CD14-positive monocyte (primary cell): ENCODE measurements at regions not wholly inside any gene's neighbourhood (a gene's known extent, or its start where the extent isn't known, plus 50 kb on each side); places are given as distances from the start of the nearest gene placed in this dataset.

Source experiments
- DNase-seq, 3 donors: peaks; one replicate each; pipeline ENCODE4 v3.0.0-alpha.2; 2011 to 2022
- H2AFZ ChIP-seq: 2 replicates; pipeline ENCODE4 v1.6.0; 2012; ENCODE audit warnings: mild to moderate bottlenecking, low read depth, low read length, inconsistent platforms; ENCODE audit not compliant: insufficient read depth, poor library complexity, severe bottlenecking
- H3K27ac ChIP-seq, 2 donors: 1 replicate in 1 of 2; 2 replicates in 1 of 2; pipeline ENCODE4 v1.5.1; 2012 to 2013; ENCODE audit warnings: low read length in 2 of 2, control low read depth in 1 of 2, inconsistent platforms in 1 of 2, low read depth in 1 of 2, mild to moderate bottlenecking in 1 of 2
- H3K27me3 ChIP-seq, 2 donors: one replicate each; pipeline versions ENCODE4 v1.6.0 to v1.6.1; 2011 to 2013; ENCODE audit warnings: low read length in 2 of 2; ENCODE audit not compliant: control insufficient read depth in 2 of 2, insufficient read depth in 2 of 2
- H3K36me3 ChIP-seq, 2 donors: replicated peaks in 1 of 2; 1 replicate in 1 of 2; 2 replicates in 1 of 2; pipeline versions ENCODE4 v1.5.1 to v1.6.1; 2012 to 2013; ENCODE audit warnings: low read length in 2 of 2, control low read depth in 1 of 2, inconsistent platforms in 1 of 2, mild to moderate bottlenecking in 1 of 2; ENCODE audit not compliant: insufficient read depth in 2 of 2, control insufficient read depth in 1 of 2
- H3K4me1 ChIP-seq, 2 donors: 1 replicate in 1 of 2; 2 replicates in 1 of 2; pipeline versions ENCODE4 v1.5.1 to v1.6.1; 2012 to 2013; ENCODE audit warnings: low read length in 2 of 2, control low read depth in 1 of 2, inconsistent platforms in 1 of 2, mild to moderate bottlenecking in 1 of 2, moderate library complexity in 1 of 2; ENCODE audit not compliant: insufficient read depth in 2 of 2, control insufficient read depth in 1 of 2
- H3K4me2 ChIP-seq: replicated peaks from 2 replicates; pipeline ENCODE3; 2012; ENCODE audit warnings: low read length, moderate library complexity, mild to moderate bottlenecking; ENCODE audit not compliant: poor library complexity, severe bottlenecking; ENCODE audit errors: extremely low read depth
- H3K4me3 ChIP-seq, 3 experiments: fragments of 200-600 bp in 1 of 3; sonication (generic) in 1 of 3; replicated peaks in 1 of 3; 1 replicate in 2 of 3; 2 replicates in 1 of 3; pipeline ENCODE4 v1.5.1; 2011 to 2013; ENCODE audit warnings: low read length in 3 of 3, mild to moderate bottlenecking in 3 of 3, control low read depth in 2 of 3, low read depth in 2 of 3, inconsistent platforms in 1 of 3, moderate library complexity in 1 of 3
- H3K79me2 ChIP-seq: 2 replicates; pipeline ENCODE4 v1.6.0; 2012; ENCODE audit warnings: mild to moderate bottlenecking, control low read depth, inconsistent platforms, low read length, moderate library complexity; ENCODE audit not compliant: insufficient read depth
- H3K9ac ChIP-seq: 2 replicates; pipeline ENCODE4 v1.6.0; 2017; ENCODE audit warnings: low read length, mild to moderate bottlenecking; ENCODE audit not compliant: insufficient read depth, poor library complexity, severe bottlenecking
- H3K9me3 ChIP-seq, 2 donors: replicated peaks in 1 of 2; 1 replicate in 1 of 2; 2 replicates in 1 of 2; pipeline versions ENCODE4 v1.5.1 to v1.6.1; 2012 to 2013; ENCODE audit warnings: low read length in 2 of 2, control low read depth in 1 of 2; ENCODE audit not compliant: control insufficient read depth in 1 of 2, insufficient read depth in 1 of 2
- H4K20me1 ChIP-seq: 2 replicates; pipeline ENCODE4 v1.6.0; 2012; ENCODE audit warnings: mild to moderate bottlenecking, low read length, control low read depth, moderate library complexity; ENCODE audit not compliant: insufficient read depth
- H3K27ac Mint-ChIP-seq, 7 donors: one replicate each; pipeline ENCODE4 v1.8.0; 2020; ENCODE audit warnings: mild to moderate bottlenecking in 7 of 7, mixed read lengths in 7 of 7, moderate library complexity in 6 of 7, inconsistent platforms in 2 of 7
- H3K27me3 Mint-ChIP-seq, 3 donors: one replicate each; pipeline ENCODE4 v1.8.0; 2021 to 2022; ENCODE audit warnings: low read depth in 3 of 3, mild to moderate bottlenecking in 3 of 3, mixed read lengths in 3 of 3, moderate library complexity in 3 of 3, inconsistent platforms in 1 of 3
- H3K36me3 Mint-ChIP-seq, 2 donors: one replicate each; pipeline ENCODE4 v1.8.0; 2020; ENCODE audit warnings: mixed read lengths in 2 of 2, inconsistent platforms in 1 of 2, mild to moderate bottlenecking in 1 of 2
- H3K4me1 Mint-ChIP-seq: one replicate; pipeline ENCODE4 v1.8.0; 2020; ENCODE audit warnings: mild to moderate bottlenecking, mixed read lengths
- H3K4me3 Mint-ChIP-seq, 2 donors: one replicate each; pipeline ENCODE4 v1.8.0; 2020; ENCODE audit warnings: mild to moderate bottlenecking in 2 of 2, mixed read lengths in 2 of 2, moderate library complexity in 1 of 2
- H3K9me3 Mint-ChIP-seq, 7 donors: one replicate each; pipeline ENCODE4 v1.8.0; 2020 to 2022; ENCODE audit warnings: mixed read lengths in 7 of 7, mild to moderate bottlenecking in 6 of 7, moderate library complexity in 6 of 7, inconsistent platforms in 2 of 7
- WGBS: methylation state at CpG from one replicate; pipeline ENCODE4 v1.1.5; 2013; ENCODE audit warnings: missing lambda C conversion rate; ENCODE audit not compliant: insufficient coverage; 5-methylcytosine and 5-hydroxymethylcytosine counted together
- intact Hi-C, 2 donors: fragments of 100-400 bp; cut with micrococcal nuclease; formaldehyde crosslinking; loops; one replicate each; pipeline versions ENCODE4 v1.15.0 to v1.15.1; 2023
- TF ChIP-seq, protein P1 (sequence below): fragments of 200-600 bp; IDR thresholded peaks from one replicate; pipeline ENCODE4 v1.8.0; 2022; ENCODE audit warnings: antibody characterized with exemption, mild to moderate bottlenecking

DNA sequence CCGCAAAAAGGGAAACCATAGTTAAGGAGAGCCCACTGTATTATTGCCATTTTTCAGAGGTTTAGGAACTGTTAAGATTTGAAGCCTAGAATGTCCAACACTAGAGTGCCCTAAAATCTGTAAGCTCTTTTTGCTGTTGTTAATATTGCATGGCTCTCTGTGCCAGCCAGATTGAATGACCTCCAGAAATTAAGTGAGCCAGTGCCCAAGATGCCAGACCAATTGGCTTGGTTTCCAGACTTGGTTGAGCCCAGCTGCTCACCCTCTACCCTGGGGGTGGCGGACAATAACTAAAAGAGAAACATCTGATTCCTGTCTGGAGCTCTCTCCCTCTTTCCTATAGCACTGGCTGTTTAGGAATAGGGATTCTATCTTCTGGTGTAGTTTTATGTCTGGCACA lies 340.1 kb downstream of the PHF14 start:
- intact Hi-C loops = no loop called here
- no CpG with 5 or more reads among the region's 2 CpGs for WGBS
- H3K4me3 Mint-ChIP-seq = no peak overlapping the region

DNA sequence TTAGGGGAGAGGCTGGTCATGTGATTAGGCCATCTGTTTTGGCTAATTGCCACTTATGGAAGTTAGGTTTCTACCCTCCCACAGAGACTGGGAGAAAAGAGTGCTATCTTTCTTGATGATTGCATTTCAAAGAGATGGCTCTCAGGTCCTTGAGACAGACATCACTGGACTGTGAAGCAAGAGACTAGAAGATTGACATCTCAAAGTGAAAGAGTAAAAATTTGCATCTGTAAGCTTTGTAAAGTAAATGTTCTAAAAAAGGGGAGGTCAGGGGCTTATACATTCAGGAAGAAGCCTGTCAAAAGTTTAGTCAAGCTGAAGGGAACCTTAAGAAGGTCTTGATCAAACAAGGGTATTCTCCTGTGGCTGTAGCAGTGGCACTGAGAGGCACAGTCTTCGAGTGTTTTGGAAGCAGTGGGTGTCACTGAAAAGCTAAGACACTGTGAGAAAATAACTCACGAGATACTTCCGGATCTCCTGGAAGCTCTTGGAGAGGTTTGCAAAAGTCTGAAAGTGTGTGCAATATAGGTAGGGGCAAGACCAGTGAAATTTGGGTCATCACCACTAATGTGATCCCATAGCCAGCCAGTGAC lies 342.1 kb downstream of the PHF14 start:
- no peaks in the 10 kb centered on the region for H3K4me1 Mint-ChIP-seq
- H3K4me3 Mint-ChIP-seq = no peak overlapping the region
- H3K79me2 ChIP-seq = no peaks in the 10 kb centered on the region
- no peak overlapping the region for H3K9ac ChIP-seq
- H3K9me3 Mint-ChIP-seq = peaks cover 0 to 8% (median 0%) of the 10 kb centered on the region in 7 donors
- TF ChIP-seq, protein P1, sequence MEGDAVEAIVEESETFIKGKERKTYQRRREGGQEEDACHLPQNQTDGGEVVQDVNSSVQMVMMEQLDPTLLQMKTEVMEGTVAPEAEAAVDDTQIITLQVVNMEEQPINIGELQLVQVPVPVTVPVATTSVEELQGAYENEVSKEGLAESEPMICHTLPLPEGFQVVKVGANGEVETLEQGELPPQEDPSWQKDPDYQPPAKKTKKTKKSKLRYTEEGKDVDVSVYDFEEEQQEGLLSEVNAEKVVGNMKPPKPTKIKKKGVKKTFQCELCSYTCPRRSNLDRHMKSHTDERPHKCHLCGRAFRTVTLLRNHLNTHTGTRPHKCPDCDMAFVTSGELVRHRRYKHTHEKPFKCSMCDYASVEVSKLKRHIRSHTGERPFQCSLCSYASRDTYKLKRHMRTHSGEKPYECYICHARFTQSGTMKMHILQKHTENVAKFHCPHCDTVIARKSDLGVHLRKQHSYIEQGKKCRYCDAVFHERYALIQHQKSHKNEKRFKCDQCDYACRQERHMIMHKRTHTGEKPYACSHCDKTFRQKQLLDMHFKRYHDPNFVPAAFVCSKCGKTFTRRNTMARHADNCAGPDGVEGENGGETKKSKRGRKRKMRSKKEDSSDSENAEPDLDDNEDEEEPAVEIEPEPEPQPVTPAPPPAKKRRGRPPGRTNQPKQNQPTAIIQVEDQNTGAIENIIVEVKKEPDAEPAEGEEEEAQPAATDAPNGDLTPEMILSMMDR = no peak
- H2AFZ ChIP-seq = no peak overlapping the region
- no peaks in the 10 kb centered on the region for H3K36me3 ChIP-seq
- H3K36me3 Mint-ChIP-seq = no peaks in the 10 kb centered on the region
- H3K9me3 ChIP-seq = no peaks in the 10 kb centered on the region
- peaks cover 0 to 2% (median 0%) of the 10 kb centered on the region in 3 donors for H3K27me3 Mint-ChIP-seq
- no peaks in the 10 kb centered on the region for H3K27me3 ChIP-seq
- no peak overlapping the region for H3K4me3 ChIP-seq
- H3K4me1 ChIP-seq = no peaks in the 10 kb centered on the region
- no peak for DNase-seq
- no peak overlapping the region for H3K27ac ChIP-seq
- intact Hi-C loops = no loop called here
- H3K27ac Mint-ChIP-seq = no peak overlapping the region
- H3K4me2 ChIP-seq = no peak overlapping the region
- no peaks in the 10 kb centered on the region for H4K20me1 ChIP-seq
- WGBS = 78% methylated on average over 3 of the region's 3 CpGs

More for the DNA sequence above, 340.1 kb downstream of the PHF14 start:
- no peaks in the 10 kb centered on the region for H3K36me3 Mint-ChIP-seq
- no peak for DNase-seq
- Histone ChIP-seq H3K4me1 (no peaks in the 10 kb centered on the region), H4K20me1 (no peaks in the 10 kb centered on the region), H3K9ac (no peak overlapping the region), H3K27me3 (no peaks in the 10 kb centered on the region), H2AFZ (no peak overlapping the region), H3K79me2 (no peaks in the 10 kb centered on the region), H3K27ac (no peak overlapping the region), H3K36me3 (no peaks in the 10 kb centered on the region), H3K9me3 (no peaks in the 10 kb centered on the region), H3K4me2 (no peak overlapping the region), H3K4me3 (no peak overlapping the region)
- peaks cover 0 to 2% (median 1%) of the 10 kb centered on the region in 7 donors for H3K9me3 Mint-ChIP-seq
- H3K27ac Mint-ChIP-seq = no peak overlapping the region
- H3K4me1 Mint-ChIP-seq = no peaks in the 10 kb centered on the region
- TF ChIP-seq, protein P1 = no peak
- H3K27me3 Mint-ChIP-seq = peaks cover under 1 to 2% (median 1%) of the 10 kb centered on the region in 3 donors
